MM.1S (cell line): ENCODE measurements at regions not wholly inside any gene's neighbourhood (a gene's known extent, or its start where the extent isn't known, plus 50 kb on each side); places are given as distances from the start of the nearest gene placed in this dataset.
"Not testable (repeated sequence)": the region's sequence is repeated elsewhere in the genome, so short reads cannot be mapped to it uniquely, and the experiment has no call there.

Experiments used
- DNase-seq: peaks from one replicate; pipeline ENCODE4 v3.0.0-alpha.2; 2015
- H2AFZ ChIP-seq: fragments of 300-600 bp; sonication (generic); 2 replicates; pipeline ENCODE4 v1.6.0; 2016; ENCODE audit warnings: antibody characterized with exemption, low read length
- H3F3A ChIP-seq: fragments of 300-600 bp; sonication (generic); 2 replicates; pipeline ENCODE4 v1.6.1; 2016; ENCODE audit warnings: mild to moderate bottlenecking, antibody characterized with exemption, low read length, moderate library complexity, mixed read lengths; ENCODE audit not compliant: insufficient read depth
- H3K27ac ChIP-seq: fragments of 300-600 bp; sonication (generic); 2 replicates; pipeline ENCODE4 v1.5.1; 2016; ENCODE audit warnings: mild to moderate bottlenecking, low read length
- H3K27me3 ChIP-seq: fragments of 300-600 bp; sonication (generic); replicated peaks from 2 replicates; pipeline ENCODE4 v1.6.0; 2016; ENCODE audit warnings: low read length; ENCODE audit not compliant: insufficient read depth
- H3K36me3 ChIP-seq: fragments of 300-600 bp; sonication (generic); replicated peaks from 2 replicates; pipeline ENCODE4 v1.6.1; 2016; ENCODE audit warnings: mild to moderate bottlenecking, low read length, mixed read lengths; ENCODE audit not compliant: insufficient read depth
- H3K4me1 ChIP-seq: fragments of 300-600 bp; sonication (generic); 2 replicates; pipeline ENCODE4 v1.6.1; 2016; ENCODE audit warnings: low read length, mixed read lengths
- H3K4me2 ChIP-seq: fragments of 300-600 bp; sonication (generic); 2 replicates; pipeline ENCODE4 v1.6.0; 2016; ENCODE audit warnings: low read depth, low read length
- H3K4me3 ChIP-seq: fragments of 300-600 bp; sonication (generic); 2 replicates; pipeline ENCODE4 v1.5.1; 2016; ENCODE audit warnings: low read length, mixed read lengths
- H3K79me2 ChIP-seq: fragments of 300-600 bp; sonication (generic); 2 replicates; pipeline ENCODE4 v1.6.1; 2016; ENCODE audit warnings: mixed run types, low read length, mixed read lengths
- H3K9ac ChIP-seq: fragments of 300-600 bp; sonication (generic); 2 replicates; pipeline ENCODE4 v1.6.1; 2016; ENCODE audit warnings: low read length, mixed read lengths
- H3K9me2 ChIP-seq: fragments of 300-600 bp; sonication (generic); replicated peaks from 2 replicates; pipeline ENCODE4 v1.6.1; 2016; ENCODE audit warnings: mild to moderate bottlenecking, low read length, mixed read lengths; ENCODE audit not compliant: insufficient read depth
- H3K9me3 ChIP-seq: fragments of 300-600 bp; sonication (generic); replicated peaks from 2 replicates; pipeline ENCODE4 v1.6.1; 2016; ENCODE audit warnings: mild to moderate bottlenecking, low read length, mixed read lengths; ENCODE audit not compliant: insufficient read depth
- H4K20me1 ChIP-seq: fragments of 300-600 bp; sonication (generic); 2 replicates; pipeline ENCODE4 v1.6.1; 2016; ENCODE audit warnings: mild to moderate bottlenecking, low read length, moderate library complexity, mixed read lengths; ENCODE audit not compliant: insufficient read depth
- EZH2 ChIP-seq: fragments of 300-600 bp; sonication (generic); optimal IDR thresholded peaks from 2 replicates; pipeline ENCODE3; 2017; ENCODE audit warnings: low read depth, mild to moderate bottlenecking, antibody characterized with exemption, low read length, mixed read lengths
- EZH2phosphoT487 ChIP-seq: fragments of 300-600 bp; sonication (generic); IDR thresholded peaks from 2 replicates; pipeline ENCODE4 v1.6.1; 2018; ENCODE audit warnings: antibody characterized with exemption, low read length
- TF ChIP-seq, protein P1 (sequence below): fragments of 300-600 bp; sonication (generic); IDR thresholded peaks from 2 replicates; pipeline ENCODE4 v1.5.1; 2016; ENCODE audit warnings: antibody characterized with exemption, low read length, mixed read lengths

- Histone ChIP-seq H3K27ac (no peak overlapping the region), H3K79me2 (no peaks in the 10 kb centered on the region), H3K9me2 (no peaks in the 10 kb centered on the region), H3K9ac (no peak overlapping the region), H3K4me2 (no peak overlapping the region), H3K27me3 (no peaks in the 10 kb centered on the region), H3K4me3 (no peak overlapping the region), H3K9me3 (no peaks in the 10 kb centered on the region), H3F3A (no peaks in the 10 kb centered on the region), H3K4me1 (no peaks in the 10 kb centered on the region), H3K36me3 (no peaks in the 10 kb centered on the region), H2AFZ (no peak overlapping the region), H4K20me1 (no peaks in the 10 kb centered on the region)
- TF ChIP-seq, protein P1, sequence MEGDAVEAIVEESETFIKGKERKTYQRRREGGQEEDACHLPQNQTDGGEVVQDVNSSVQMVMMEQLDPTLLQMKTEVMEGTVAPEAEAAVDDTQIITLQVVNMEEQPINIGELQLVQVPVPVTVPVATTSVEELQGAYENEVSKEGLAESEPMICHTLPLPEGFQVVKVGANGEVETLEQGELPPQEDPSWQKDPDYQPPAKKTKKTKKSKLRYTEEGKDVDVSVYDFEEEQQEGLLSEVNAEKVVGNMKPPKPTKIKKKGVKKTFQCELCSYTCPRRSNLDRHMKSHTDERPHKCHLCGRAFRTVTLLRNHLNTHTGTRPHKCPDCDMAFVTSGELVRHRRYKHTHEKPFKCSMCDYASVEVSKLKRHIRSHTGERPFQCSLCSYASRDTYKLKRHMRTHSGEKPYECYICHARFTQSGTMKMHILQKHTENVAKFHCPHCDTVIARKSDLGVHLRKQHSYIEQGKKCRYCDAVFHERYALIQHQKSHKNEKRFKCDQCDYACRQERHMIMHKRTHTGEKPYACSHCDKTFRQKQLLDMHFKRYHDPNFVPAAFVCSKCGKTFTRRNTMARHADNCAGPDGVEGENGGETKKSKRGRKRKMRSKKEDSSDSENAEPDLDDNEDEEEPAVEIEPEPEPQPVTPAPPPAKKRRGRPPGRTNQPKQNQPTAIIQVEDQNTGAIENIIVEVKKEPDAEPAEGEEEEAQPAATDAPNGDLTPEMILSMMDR = no peak
- TF ChIP-seq EZH2 (no peak), EZH2phosphoT487 (no peak)
- DNase-seq = no peak
Observed at GRCh38 chr6:81875782-81876293, 123.4 kb upstream of the TENT5A start.

- not testable (repeated sequence) for H3F3A ChIP-seq, H3K27me3 ChIP-seq, DNase-seq, H3K36me3 ChIP-seq, H4K20me1 ChIP-seq, H2AFZ ChIP-seq, H3K9me3 ChIP-seq, H3K4me1 ChIP-seq, H3K9me2 ChIP-seq, H3K27ac ChIP-seq, H3K4me3 ChIP-seq, H3K4me2 ChIP-seq, H3K79me2 ChIP-seq, H3K9ac ChIP-seq
Observed at GRCh38 chr6:81869749-81870508, 117.4 kb upstream of the TENT5A start.

- Histone ChIP-seq H4K20me1 (no peaks in the 10 kb centered on the region), H3K36me3 (no peaks in the 10 kb centered on the region), H3K27ac (no peak overlapping the region), H3K79me2 (no peaks in the 10 kb centered on the region), H3K9ac (no peak overlapping the region), H3K4me3 (no peak overlapping the region), H3K9me2 (no peaks in the 10 kb centered on the region), H2AFZ (no peak overlapping the region), H3K4me2 (no peak overlapping the region), H3F3A (no peaks in the 10 kb centered on the region), H3K4me1 (no peaks in the 10 kb centered on the region), H3K27me3 (no peaks in the 10 kb centered on the region), H3K9me3 (no peaks in the 10 kb centered on the region)
- TF ChIP-seq EZH2phosphoT487 (no peak), EZH2 (no peak)
- TF ChIP-seq, protein P1 = no peak
- DNase-seq = no peak
Observed at GRCh38 chr6:81865712-81866111, 113.2 kb upstream of the TENT5A start.

- Histone ChIP-seq H3K4me1 (no peaks in the 10 kb centered on the region), H3K79me2 (no peaks in the 10 kb centered on the region), H2AFZ (no peak overlapping the region), H3K27me3 (no peaks in the 10 kb centered on the region), H3F3A (no peaks in the 10 kb centered on the region), H3K9me3 (no peaks in the 10 kb centered on the region), H3K4me3 (no peak overlapping the region), H3K4me2 (no peak overlapping the region), H3K9ac (no peak overlapping the region), H3K27ac (no peak overlapping the region), H3K36me3 (no peaks in the 10 kb centered on the region), H3K9me2 (no peaks in the 10 kb centered on the region), H4K20me1 (no peaks in the 10 kb centered on the region)
- TF ChIP-seq EZH2phosphoT487 (no peak), EZH2 (no peak)
- TF ChIP-seq, protein P1 = no peak
- no peak for DNase-seq
Observed at GRCh38 chr6:81864124-81864523, 111.6 kb upstream of the TENT5A start.
